Stomach (tissue), 8 donors: ENCODE measurements at regions not wholly inside any gene's neighbourhood (a gene's known extent, or its start where the extent isn't known, plus 50 kb on each side); places are given as distances from the start of the nearest gene placed in this dataset.
"Not testable (repeated sequence)": the region's sequence is repeated elsewhere in the genome, so short reads cannot be mapped to it uniquely, and the experiment has no call there.

ENCODE experiments used
- DNase-seq, 2 donors: peaks; one replicate each; pipeline versions ENCODE4 v3.0.0 to v3.0.0-alpha.2; 2013 to 2019
- H3K27ac ChIP-seq, 5 donors: fragments of 200-600 bp in 4 of 5; sonication (generic) in 4 of 5; one replicate each; pipeline ENCODE4 v1.5.1; 2013 to 2019; ENCODE audit warnings: mild to moderate bottlenecking in 1 of 5, moderate library complexity in 1 of 5
- H3K27me3 ChIP-seq, 3 donors: fragments of 200-600 bp; sonication (generic); one replicate each; pipeline ENCODE4 v1.5.1; 2017 to 2019; ENCODE audit warnings: mixed run types in 1 of 3
- H3K36me3 ChIP-seq, 4 donors: fragments of 200-600 bp; sonication (generic); 1 replicate in 3 of 4; 2 replicates in 1 of 4; pipeline ENCODE4 v1.5.1; 2016 to 2019
- H3K4me1 ChIP-seq, 4 donors: fragments of 200-600 bp; sonication (generic); one replicate each; pipeline ENCODE4 v1.5.1; 2016 to 2019
- H3K4me3 ChIP-seq, 4 donors: fragments of 200-600 bp; sonication (generic) in 3 of 4; one replicate each; pipeline ENCODE4 v1.5.1; 2016 to 2019; ENCODE audit warnings: mild to moderate bottlenecking in 1 of 4
- H3K9me3 ChIP-seq, 4 donors: fragments of 200-600 bp; sonication (generic); one replicate each; pipeline ENCODE4 v1.5.1; 2016 to 2019
- EP300 ChIP-seq: sonication (generic); formaldehyde crosslinking; IDR thresholded peaks from one replicate; pipeline ENCODE4 v1.6.1; 2017; ENCODE audit warnings: antibody characterized with exemption
- POLR2A ChIP-seq, 4 donors: fragments of 450-650 bp; IDR thresholded peaks; one replicate each; pipeline ENCODE4 v1.6.1; 2016; ENCODE audit warnings: antibody characterized with exemption in 4 of 4, control low read depth in 2 of 4, mild to moderate bottlenecking in 1 of 4, moderate library complexity in 1 of 4
- POLR2AphosphoS5 ChIP-seq, 3 donors: sonication (generic); formaldehyde crosslinking; IDR thresholded peaks; one replicate each; pipeline ENCODE4 v1.6.1; 2016; ENCODE audit warnings: antibody characterized with exemption in 3 of 3
- WGBS, 5 donors: extraction: QIAGEN DNeasy Blood & Tissue Kit in 3 of 5; methylation state at CpG; one replicate each; pipeline versions ENCODE4 v1.1.5 to v1.1.7; 2013 to 2018; 5-methylcytosine and 5-hydroxymethylcytosine counted together
- intact Hi-C: fragments of 100-400 bp; cut with DNase I; formaldehyde crosslinking; loops from one replicate; pipeline ENCODE4 v1.15.1; 2023; ENCODE audit warnings: low total_unique reads
- TF ChIP-seq, protein P1 (sequence below), 7 experiments: fragments of 450-650 bp in 4 of 7; fragments of 200-600 bp in 3 of 7; sonication (generic) in 3 of 7; IDR thresholded peaks; one replicate each; pipeline ENCODE4 v1.5.1; 2016 to 2019; ENCODE audit warnings: antibody characterized with exemption in 7 of 7, control low read depth in 2 of 7, mild to moderate bottlenecking in 1 of 7
- donor health status: healthy with polysubstance abuse.
- donor health status: Bipolar disorder and iron deficiency.
- donor health status: healthy.

DNA sequence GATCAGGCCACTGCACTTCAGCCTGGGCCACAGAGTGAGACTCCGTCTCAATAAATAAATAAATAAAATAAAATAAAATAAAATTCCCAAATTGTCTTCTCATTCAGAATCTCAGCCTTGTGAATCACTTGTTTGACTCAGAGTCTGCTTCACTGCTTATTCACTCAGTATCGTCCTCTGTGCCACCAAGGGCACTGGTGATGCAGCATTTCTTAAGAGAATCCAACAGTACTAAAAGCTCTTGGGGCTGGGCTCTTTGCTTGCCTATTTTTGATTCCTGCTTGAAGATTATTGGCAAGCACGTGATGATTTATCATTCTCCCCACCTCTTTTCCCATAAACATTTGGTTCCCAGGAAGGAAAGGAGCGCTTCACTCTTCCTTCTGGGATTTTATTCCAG is 54.8 kb upstream of the HMGB1 start:
- no peak for DNase-seq
- no peaks in the 10 kb centered on the region for H3K27me3 ChIP-seq
- no peaks in the 10 kb centered on the region for H3K9me3 ChIP-seq
- intact Hi-C loops = no loop called here
- no peaks in the 10 kb centered on the region for H3K4me1 ChIP-seq
- no peaks in the 10 kb centered on the region for H3K36me3 ChIP-seq
- TF ChIP-seq POLR2AphosphoS5 (IDR thresholded peaks at IDR 0.05) (no peak), POLR2A (IDR thresholded peaks at IDR 0.05) (no peak), EP300 (no peak)
- TF ChIP-seq, protein P1, sequence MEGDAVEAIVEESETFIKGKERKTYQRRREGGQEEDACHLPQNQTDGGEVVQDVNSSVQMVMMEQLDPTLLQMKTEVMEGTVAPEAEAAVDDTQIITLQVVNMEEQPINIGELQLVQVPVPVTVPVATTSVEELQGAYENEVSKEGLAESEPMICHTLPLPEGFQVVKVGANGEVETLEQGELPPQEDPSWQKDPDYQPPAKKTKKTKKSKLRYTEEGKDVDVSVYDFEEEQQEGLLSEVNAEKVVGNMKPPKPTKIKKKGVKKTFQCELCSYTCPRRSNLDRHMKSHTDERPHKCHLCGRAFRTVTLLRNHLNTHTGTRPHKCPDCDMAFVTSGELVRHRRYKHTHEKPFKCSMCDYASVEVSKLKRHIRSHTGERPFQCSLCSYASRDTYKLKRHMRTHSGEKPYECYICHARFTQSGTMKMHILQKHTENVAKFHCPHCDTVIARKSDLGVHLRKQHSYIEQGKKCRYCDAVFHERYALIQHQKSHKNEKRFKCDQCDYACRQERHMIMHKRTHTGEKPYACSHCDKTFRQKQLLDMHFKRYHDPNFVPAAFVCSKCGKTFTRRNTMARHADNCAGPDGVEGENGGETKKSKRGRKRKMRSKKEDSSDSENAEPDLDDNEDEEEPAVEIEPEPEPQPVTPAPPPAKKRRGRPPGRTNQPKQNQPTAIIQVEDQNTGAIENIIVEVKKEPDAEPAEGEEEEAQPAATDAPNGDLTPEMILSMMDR (IDR thresholded peaks at IDR 0.05) = no peak
- no peak overlapping the region for H3K4me3 ChIP-seq
- WGBS, 5 donors = 84 to 94% (median 88%) methylated on average over 4 of the region's 4 CpGs
- H3K27ac ChIP-seq = no peak overlapping the region

DNA sequence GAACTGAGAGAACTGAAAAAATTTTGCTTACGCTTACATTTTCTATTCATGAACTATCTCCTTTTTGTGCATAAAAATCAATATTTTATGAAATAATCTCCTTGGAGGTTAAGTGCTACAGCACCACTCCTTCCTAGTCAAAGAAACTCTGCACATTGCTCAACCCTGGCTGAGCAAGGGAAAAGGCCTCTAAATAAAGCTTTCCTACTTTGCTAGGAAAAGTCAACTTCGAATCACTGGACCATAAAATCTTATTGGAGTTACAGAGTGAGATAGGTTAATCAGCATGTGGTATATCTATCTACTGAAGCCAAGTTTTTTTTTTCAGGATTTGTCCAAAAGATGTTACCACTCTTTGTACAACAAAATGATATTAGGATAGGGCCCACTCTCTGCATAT is 57.5 kb upstream of the HMGB1 start:
- Histone ChIP-seq H3K4me3 (no peak overlapping the region), H3K27ac (no peak overlapping the region), H3K27me3 (no peaks in the 10 kb centered on the region), H3K36me3 (no peaks in the 10 kb centered on the region), H3K4me1 (no peaks in the 10 kb centered on the region), H3K9me3 (no peaks in the 10 kb centered on the region)
- TF ChIP-seq EP300 = no peak
- TF ChIP-seq, protein P1 (IDR thresholded peaks at IDR 0.05) = no peak
- TF ChIP-seq POLR2A (IDR thresholded peaks at IDR 0.05) = no peak
- TF ChIP-seq POLR2AphosphoS5 (IDR thresholded peaks at IDR 0.05) = no peak
- WGBS, 5 donors = 66 to 81% (median 67%) methylated on average over 2 of the region's 2 CpGs
- DNase-seq = no peak
- intact Hi-C loops = no loop called here

DNA sequence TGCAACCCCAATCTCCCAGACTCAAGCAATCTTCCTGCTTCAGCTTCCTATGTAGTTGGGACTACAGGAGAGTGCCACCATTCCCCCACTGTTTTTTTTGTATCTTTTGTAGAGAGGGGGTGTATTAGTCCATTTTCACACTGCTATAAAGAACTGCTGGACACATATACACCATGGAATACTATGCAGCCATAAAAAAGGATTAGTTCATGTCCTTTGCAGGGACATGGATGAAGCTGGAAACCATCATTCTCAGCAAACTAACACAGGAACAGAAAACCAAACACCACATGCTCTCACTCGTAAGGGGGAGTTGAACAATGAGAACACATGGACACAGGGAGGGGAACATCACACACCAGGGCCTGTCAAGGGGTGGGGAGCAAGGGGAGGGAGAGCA is 58.1 kb upstream of the HMGB1 start:
- DNase-seq = not testable (repeated sequence)

DNA sequence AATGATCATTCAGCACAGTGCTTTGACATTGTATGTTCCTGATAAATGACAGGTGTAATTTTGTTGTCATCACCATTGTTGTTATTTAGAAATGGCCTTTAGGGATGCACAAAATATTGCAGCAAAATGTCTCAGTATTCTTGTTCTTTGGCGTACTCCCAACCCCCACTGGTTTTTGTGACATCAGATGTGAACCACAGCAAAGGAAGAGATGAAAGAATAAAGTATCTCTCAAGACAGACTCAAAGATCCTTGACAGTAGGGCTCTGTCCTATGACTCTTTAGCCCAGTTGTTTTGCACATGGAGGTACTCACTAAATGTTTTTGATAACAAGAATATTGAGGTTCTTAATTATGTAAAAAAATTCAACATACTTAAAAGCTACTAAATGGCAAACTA is 59.5 kb upstream of the HMGB1 start:
- H3K4me1 ChIP-seq, H3K36me3 ChIP-seq, H3K27me3 ChIP-seq, H3K27ac ChIP-seq, intact Hi-C loops, H3K9me3 ChIP-seq, H3K4me3 ChIP-seq: not testable (repeated sequence)
- WGBS, 5 donors = 0 to 43% (median 33%) methylated on average over 1 of the region's 1 CpG
- DNase-seq = peak in 1 of 2 donors; percentile 7

More for the DNA sequence above, 58.1 kb upstream of the HMGB1 start:
- H3K4me3 ChIP-seq, H3K36me3 ChIP-seq, H3K9me3 ChIP-seq, H3K27me3 ChIP-seq, intact Hi-C loops, H3K27ac ChIP-seq, H3K4me1 ChIP-seq: not testable (repeated sequence)
- WGBS, 5 donors = 83 to 92% (median 90%) methylated on average over 1 of the region's 1 CpG

DNA sequence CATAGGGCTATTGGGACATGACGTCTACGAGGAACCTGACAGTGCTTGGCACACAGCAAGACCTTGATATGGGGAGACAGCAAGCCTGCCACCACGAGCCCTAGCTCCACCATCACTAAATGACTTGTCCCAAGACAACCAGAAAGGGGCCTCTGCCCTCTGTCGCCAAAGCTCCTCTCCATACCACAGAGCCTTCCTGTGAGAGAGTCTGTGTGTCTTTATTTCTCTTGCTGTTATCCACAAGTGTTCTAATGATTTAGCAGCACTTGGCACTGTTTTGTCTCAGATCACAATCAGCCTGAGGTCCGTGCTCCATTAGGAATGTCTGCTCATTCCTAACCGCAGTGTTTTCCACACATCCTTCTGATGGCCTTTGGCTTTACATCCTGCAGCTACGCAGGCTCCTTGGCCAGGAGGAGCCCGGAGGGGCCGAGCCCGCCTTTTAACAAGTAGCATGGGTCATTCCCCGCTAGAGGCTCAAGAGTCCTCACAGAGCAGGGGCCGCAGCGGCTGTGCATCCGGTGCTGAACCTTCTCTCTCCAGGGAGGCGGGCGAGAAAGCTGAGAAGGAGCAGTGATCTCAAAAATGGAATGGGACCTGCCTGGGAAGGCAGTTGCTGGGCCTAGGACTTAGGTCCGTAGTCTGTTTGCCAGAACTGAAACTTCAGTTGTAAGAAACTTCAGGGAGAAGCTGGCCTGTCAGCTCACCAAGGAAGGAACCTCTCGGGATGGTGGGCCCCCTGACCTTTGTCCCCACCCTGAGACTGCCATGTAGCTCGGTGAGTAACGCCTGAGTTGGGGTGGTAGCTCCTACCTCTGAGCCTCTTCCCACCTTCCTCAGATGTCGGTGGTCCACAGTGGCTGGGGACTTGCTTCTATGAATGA is 61.1 kb upstream of the HMGB1 start:
- DNase-seq = peak in 1 of 2 donors; percentile 28
- H3K27me3 ChIP-seq = no peaks in the 10 kb centered on the region
- H3K9me3 ChIP-seq = no peaks in the 10 kb centered on the region
- TF ChIP-seq EP300 = no peak
- no peak for TF ChIP-seq POLR2AphosphoS5 (IDR thresholded peaks at IDR 0.05)
- TF ChIP-seq POLR2A (IDR thresholded peaks at IDR 0.05) = no peak
- TF ChIP-seq, protein P1 (IDR thresholded peaks at IDR 0.05) = no peak
- H3K4me3 ChIP-seq = no peak overlapping the region
- H3K27ac ChIP-seq = no peak overlapping the region
- intact Hi-C loops = no loop called here
- no peaks in the 10 kb centered on the region for H3K4me1 ChIP-seq
- 68 to 81% (median 75%) methylated on average over 21 of the region's 21 CpGs for WGBS, 5 donors
- no peaks in the 10 kb centered on the region for H3K36me3 ChIP-seq
